GM21528 (cell line): ENCODE measurements at regions not wholly inside any gene's neighbourhood (a gene's known extent, or its start where the extent isn't known, plus 50 kb on each side); places are given as distances from the start of the nearest gene placed in this dataset.
"Not testable (repeated sequence)": the region's sequence is repeated elsewhere in the genome, so short reads cannot be mapped to it uniquely, and the experiment has no call there.

Source experiments
- ATAC-seq: cut with Tn5 transposase; IDR thresholded peaks from one replicate; pipeline ENCODE4 v1.9.1; 2021; ENCODE audit warnings: mild to moderate bottlenecking, moderate library complexity; ENCODE audit not compliant: unreplicated experiment, low FRiP score

DNA sequence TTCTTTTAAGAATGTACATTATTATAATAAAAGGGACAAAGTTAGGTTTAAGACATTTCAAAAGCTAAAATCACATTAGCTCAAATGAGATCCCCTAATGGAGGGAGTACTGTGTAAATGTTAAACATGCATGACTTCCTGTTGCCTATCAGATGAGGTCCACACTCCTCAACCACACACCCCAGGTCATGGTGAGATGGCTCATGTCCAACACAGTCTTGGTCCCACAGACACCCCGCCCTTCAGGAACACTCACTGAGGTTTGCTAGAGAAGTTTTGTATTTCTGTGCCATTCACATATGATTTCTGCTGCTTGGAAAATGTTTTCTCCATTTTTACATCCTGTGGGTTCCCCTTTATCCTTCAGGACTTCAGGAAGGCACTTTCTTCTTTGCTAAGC is 491.0 kb downstream of the SOX11 start:
- ATAC-seq: no peak

DNA sequence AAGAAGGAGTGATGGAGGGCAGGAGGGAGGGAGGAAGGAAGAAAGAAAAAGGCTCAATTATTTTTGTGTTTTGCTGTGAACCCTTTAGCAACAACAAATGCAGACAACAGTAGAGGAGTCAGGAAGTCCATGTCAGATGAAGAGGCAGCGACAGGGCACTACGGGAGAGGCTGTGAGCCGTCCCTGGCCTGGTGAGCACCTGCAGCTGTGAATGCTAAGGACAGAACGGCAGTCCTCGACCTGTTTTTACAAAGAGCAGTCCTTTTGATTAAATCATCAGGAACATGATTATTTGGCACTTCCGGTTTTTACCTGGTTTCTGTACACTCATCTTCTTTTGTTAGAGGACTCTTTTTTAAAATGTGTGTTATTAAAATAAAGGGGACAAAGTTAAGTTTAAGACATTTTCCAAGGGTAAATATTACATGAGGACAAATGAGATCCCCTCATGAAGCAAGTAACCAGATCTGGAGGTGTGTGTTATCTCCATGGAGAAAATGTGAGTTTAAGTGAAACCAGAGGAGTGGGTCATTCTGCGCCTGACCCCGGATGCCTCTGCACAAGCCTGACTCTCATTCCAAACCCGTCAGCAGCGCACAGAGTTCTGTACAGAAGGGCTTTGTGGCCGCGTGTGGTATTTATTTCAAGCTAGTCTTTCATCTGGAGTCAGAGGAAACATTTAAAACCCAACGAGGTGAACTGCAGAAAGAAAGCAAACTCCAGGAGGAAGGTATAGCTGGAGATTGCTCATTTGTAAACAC is 492.5 kb downstream of the SOX11 start:
- no peak for ATAC-seq

DNA sequence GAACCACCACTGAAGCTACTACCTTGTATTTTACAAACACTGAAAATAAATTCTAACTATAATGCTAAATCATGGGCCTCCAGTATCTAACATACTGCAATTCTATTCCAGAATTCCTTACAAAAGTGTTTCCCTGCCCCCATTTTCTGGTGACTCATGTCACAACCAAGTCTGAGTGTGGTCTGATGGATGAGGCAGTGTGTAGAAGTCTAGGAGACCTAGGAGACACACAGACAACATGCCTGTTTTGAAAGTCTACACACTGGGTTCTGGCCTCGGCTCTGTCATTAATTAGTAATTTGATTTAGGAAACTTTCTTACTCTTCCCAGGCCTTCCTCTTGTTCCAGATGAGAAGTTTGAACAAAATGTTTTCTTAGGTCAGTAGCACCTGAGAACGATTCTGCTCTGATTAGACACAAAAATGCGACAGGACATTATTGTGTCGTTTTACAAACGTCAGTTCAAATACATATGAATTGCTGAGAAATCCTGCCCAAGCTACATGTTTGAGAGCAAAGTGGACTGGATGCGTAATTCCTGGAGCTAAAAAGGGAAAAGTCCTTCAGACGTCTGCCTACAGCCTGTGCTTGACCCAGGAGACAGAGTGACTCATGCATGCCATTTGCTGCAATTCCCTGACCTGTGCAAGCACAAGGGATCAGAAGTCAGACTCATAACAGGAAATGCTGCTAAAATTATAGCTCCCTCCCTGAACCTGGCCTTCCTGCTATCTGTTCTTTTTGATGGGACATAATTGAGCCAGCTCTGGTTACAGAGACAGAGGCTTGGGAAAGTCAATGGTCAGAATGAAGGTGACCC is 494.4 kb downstream of the SOX11 start:
- ATAC-seq: no peak

DNA sequence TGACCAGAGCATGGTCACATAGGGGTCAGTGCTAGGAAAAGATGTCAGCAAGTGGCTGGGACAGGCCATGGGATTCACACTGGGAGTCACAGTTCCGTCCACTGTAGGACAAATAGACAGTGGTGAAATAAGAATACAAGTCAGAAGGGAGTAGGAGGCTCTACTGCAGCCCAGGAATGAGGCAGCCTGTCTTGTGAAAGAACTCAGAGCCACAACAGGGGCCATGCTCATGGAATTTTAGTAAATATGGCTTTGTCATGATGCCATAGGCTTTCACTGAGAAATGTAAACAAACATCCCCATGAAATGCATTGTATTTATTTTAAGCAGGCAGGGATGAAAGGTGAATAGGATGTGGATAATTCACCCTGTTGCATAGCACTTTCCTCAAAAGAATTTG is 504.3 kb downstream of the SOX11 start:
- ATAC-seq: no peak

DNA sequence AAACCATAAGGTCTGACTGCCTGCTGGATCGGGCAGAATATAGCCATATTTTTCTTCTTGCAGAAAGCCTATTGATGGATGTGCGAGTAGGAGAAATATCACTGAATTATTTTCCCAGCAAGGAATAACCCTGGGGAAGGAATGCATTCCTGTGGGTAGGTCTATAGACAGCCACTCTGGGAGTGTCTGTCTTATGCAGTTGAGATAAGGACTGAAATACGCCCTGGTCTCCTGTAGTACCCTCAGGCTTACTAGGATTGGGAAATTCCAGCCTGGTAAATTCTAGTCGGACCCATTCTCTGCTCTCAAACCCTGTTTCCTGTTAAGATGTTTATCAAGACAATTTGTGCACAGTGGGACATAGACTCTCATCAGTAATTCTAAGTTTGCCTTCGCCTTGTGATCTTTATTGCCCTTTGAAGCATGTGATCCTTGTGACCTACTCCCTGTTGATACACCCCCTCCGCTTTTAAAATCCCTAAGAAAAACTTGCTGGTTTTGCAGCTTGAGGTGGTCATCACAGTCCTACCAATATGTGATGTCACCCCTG is 506.3 kb downstream of the SOX11 start:
- ATAC-seq: not testable (repeated sequence)

DNA sequence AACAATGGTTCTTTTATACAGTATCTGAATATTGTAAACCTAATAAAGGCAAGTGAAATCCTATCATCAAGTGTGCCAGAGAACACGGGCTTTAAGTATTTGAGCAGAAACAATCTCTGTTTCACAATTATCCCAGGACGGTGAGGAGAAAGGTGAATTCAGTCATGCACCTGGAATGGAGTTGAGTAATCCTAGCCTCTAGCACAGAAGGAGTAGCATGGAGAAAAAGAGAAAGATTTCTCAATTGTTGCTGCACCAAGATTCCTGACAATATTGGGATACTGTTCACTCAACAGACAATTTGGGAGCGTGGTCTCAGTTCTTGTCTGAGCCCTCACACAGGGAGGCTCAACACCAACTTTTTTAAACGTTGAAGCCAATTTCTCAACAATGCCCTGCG is 510.6 kb downstream of the SOX11 start:
- ATAC-seq: no peak

DNA sequence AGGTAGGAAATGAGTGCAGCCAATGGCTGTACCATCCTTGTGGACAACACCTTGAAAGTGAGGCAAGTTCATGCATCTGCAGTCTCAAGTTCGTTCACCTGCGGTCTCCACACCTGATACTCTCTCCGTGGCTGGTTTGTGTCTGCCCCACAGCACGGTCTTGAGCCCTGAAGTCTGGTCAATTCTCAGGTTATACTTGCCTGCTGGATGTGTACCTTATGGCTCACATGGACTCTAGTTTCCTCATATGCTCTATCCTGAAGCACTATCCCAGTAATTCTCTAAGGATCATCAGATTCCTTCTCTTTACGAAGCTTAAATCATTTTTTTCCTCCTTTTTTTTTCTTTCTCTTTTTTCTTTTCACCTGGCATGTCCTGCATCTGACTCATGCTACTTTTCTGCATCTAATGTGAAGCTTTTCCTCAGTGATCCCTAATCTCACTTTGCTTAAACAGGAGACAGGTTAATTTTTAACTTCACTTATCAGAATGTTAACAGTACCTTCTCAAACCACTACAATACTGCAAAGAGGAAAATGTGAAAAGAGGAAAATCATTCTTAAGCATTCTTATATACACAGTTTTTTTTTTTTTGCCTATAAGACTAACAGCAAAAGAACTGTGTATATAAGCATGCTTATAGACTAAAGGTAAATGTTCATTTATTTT is 511.2 kb downstream of the SOX11 start:
- ATAC-seq: no peak

DNA sequence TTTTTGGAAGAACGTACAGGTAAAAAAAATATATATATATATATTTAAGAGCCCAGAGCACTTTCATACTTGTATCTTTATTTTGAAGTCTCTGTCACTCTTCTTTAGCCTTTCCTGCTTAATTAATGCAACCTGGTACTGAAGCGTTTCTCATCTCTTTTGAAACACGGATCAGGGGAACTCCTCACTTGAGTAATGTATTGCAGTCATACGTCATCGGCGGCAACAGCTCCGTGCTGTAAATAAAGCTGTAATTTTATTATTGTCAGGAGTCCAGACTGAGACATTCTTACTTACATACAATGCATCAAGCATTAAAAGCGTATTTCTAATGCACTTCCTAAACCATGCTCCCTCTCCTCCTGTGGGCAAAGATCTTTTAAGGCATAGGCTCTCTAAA is 514.7 kb downstream of the SOX11 start:
- no peak for ATAC-seq

DNA sequence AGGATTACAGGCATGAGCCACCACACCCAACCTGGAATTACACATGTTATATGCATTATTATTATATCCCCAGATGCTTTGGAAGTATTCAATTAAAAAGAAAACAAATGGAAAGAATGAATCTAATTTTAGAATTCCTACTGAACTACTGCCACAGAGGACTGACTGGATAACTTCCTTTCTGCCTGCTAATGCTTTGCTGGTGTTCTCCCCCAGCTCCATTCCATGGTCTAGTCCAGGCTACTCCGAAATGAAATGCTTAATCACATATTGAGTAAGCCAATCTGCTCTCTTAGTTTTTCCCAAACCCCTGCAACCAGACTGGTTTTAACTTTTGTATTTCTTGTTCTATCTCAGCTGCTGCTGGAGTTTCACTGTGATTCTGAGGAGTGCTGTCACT is 519.1 kb downstream of the SOX11 start:
- ATAC-seq: no peak

DNA sequence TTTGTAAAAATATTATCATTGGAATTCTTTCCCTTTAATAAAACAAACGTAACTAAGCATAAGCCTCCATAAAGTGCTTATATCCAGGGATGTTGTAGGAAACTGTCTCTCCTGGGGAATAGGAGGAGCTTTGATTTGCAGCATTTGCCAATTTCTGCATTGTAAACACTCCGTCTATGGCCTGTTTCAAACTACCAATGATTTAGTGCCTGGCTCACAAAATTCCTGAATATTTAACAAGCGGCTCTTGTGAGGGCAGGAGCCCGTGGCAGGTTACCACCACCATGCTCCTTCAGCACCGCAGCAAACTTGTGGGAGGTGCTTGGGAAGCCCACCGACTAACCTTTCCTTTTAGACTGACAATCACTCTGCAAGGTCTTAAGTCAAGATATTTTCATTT is 520.3 kb downstream of the SOX11 start:
- ATAC-seq: no peak

DNA sequence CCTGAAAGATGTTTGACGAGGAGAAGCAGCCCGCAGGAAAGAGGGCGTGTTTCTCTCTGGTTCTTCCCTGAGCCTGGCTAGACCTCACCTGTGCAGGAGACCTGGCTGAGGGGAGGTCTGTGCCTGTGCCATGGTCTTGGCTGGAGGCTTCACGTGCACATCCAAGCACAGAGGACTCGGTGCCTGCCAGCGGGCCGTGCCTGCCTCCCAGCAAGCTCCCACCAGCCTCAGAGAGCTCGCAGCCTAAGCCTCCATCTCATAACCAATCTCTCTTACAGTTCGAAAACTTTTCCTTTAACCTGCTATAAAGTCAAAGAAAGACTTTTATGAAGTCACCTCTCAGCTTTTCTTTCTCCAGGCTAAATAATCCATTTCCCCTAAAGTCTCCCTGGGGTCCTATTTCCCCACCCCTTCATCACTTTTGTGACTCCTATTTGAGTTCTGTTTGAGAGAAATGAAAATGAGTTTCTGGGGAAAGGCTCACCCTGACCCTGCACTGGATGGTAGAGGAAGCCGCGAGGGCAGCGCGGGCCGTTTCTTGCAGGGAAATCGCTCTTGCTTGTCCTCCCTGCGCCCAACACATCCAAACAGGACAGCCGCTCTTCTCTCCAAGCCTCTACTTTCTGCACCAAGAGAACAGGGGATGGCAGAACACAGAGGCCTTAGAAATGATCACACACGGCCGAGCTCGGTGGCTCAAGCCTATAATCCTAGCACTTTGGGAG is 521.0 kb downstream of the SOX11 start:
- ATAC-seq: no peak

DNA sequence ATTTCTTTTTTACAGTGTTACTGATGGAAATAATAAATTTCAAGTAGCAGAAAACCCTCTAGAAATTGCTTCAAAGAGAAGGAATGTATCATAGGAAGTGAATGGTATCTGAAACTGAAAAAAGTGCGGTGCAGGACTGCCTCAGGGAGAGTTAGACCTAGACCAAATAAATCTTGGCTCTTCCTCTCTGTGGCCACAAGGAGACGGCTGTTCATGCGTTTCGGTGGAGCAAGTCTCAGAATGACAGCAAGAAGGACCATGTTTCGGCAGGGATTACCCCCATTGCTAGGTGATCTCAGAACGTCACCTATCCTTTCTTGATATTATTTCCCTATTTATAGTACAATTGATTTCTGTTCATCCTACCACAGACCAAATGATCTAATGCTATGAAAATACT is 522.3 kb downstream of the SOX11 start:
- ATAC-seq: no peak

DNA sequence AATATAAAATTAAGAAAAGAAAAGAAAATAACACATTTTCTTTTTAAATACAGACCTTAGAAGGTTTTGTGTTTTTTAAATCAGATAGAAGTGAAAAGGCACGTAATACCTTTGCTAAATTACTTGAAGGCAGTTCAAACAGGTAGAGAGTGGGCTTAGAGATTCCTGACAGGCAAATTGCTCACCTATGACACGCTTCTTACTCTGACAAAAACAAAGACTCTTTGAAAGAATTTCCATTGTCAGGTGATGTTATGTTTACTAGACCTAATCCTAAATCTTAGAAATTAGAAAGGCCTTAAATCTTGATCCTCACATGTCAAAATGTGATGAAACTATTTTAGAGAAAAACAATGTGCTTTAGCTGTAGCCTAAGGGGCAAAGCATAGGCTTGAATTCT is 522.9 kb downstream of the SOX11 start:
- no peak for ATAC-seq

DNA sequence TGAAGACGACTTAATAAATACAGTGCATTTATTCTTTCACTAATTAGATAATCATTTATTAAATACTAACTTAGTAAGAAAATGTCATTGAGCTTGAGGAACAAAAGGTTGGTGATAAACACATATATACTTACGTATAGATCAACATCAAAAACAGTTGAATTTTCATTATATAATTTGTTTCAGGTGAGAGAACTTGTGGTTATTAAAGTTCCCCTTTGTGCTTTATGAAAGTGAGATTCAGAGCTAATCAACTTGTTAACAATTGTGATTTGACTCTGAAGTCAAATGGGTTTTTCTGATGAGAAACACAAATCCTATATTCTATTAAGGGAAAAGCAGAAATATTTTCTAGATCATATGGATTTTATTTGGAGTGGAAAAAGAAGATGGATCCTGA is 524.0 kb downstream of the SOX11 start:
- ATAC-seq: no peak

DNA sequence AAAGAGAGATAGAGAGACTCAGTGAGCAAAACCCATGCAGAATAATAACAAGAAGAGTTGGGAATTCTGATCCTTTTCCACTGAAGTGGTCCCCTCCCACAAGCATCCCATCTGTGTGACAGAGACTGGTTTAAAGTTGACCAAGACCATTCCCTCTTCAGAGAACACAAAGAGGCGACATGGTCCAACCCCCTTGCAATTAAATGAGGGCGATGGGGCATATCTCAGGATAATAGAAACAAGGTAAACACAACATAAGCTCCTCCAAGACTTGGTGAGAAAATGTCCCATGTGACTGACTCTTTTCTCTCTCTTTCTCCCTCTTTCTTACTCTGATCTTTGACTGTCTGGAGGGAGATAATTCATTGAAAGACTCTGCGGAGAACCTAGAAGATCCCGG is 526.7 kb downstream of the SOX11 start:
- ATAC-seq: no peak

DNA sequence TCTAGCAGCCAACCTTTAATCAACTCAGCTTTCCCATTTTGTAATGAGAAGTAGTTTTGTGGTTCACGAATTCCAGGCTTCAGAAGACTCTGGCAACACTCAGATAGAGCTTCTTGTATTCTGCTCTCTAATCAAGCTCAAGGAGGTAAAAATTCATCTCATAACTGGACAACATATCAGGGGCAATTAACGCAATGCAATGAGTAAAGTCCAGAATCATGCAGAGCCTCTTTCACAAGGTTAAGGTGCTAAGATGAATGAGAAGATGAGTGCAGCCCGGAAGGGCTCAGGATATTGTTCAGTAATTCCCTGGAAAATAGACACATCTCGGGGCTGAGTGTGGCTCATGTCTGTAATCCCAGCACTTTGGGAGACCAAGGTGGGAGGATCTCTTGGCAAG is 527.7 kb downstream of the SOX11 start:
- no peak for ATAC-seq

DNA sequence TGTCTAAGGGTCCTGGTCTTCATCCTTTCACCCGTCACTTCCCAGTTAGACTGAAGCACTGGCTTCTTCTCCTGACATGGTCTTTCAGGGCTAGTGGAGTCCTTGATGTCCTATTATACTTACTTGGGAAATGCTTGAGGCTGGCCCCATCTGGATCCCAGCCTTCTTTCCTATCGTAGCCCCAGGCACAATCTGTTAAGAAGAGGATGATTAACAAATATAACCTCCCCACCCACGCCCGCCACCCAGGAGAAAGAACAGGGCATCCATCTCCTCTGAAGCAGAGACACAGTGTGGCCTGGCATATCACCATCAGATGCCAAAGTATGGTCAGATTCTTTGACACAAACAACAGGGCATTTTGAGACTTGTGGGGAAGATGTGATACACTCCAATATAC is 530.1 kb downstream of the SOX11 start:
- ATAC-seq: no peak

DNA sequence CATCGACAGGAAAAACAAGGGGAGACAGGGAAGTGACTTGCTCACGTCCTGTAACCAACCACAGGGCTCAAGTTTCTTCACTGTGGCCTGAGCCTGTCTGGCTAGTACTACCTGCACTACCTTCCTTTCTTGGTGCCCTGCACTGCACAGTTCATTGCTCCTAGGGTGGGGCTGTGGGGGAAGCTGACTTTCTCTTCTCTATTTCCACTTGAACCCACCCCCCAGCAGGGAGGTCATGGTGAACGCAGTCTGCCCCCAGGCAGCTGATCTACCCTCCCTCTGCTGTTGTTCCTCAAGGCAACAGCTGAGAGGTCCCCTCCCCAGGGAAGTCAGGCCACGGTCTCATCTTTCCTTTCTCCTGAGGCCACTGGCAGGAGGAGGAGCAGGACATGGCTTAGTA is 532.1 kb downstream of the SOX11 start:
- peak; percentile 82 for ATAC-seq

DNA sequence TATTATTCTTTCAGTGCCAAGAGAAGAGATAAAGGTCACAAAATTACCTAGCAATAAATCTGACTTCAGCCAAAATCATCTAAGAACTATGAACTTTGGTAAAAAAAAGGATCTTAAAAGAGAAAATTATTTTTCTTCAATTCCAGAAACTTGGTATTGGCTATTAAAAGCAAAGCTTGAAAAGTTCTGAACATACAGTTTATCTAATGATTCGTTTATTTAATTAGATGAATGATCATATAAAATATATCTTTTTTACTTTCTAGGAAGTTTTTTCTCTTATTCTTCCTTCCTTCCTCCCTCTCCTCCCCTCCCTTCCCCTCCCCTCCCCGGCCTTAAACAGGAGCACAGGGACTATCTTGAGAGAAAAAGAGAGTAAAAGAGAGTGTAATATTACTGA is 536.1 kb downstream of the SOX11 start:
- ATAC-seq: no peak

DNA sequence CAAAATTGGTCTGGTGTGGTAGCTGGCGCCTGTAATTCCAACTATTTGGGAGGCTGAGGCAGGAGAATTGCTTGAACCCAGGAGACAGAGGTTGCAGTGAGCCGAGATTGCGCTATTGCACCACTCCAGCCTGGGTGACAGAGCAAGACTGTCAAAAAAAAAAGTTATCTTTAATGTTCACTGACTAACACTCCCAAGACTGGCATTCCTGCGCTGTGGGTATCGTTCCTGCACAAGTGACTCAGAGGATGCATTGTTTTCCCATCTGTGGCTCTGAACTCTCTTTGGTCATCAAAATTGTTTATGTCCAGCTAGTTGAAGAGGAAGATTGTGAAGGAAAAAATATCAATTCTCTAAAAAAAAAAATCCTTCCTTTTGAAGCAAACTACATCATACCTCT is 539.0 kb downstream of the SOX11 start:
- ATAC-seq: no peak

DNA sequence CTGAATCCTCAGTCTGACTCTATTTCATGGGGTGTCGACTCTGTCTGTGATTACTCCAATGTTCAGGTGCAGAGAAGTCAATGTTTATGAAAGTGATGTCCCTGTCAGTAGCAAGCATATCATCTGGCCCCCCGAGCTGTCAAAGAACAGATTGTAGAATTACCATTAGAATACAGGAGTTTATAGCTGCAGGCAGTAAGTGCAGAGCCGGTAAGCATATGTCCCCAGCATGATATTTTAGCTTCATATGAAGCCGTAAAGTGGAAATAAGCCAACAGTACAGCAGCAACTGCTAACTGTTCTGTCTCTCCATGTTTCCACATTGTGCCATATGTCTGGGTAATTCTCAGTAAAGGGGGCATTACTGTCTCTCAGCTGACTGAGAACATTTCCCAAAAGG is 541.8 kb downstream of the SOX11 start:
- no peak for ATAC-seq
